Esophagus (tissue), 2 donors: ENCODE measurements at regions not wholly inside any gene's neighbourhood (a gene's known extent, or its start where the extent isn't known, plus 50 kb on each side); places are given as distances from the start of the nearest gene placed in this dataset.
"Not testable (repeated sequence)": the region's sequence is repeated elsewhere in the genome, so short reads cannot be mapped to it uniquely, and the experiment has no call there.

ENCODE experiments used
- H3K27ac ChIP-seq, 2 donors: one replicate each; pipeline ENCODE4 v1.5.1; 2013; ENCODE audit warnings: low read depth in 2 of 2, mild to moderate bottlenecking in 2 of 2, inconsistent platforms in 1 of 2, low read length in 1 of 2, moderate library complexity in 1 of 2
- H3K27me3 ChIP-seq, 2 donors: one replicate each; pipeline ENCODE4 v1.6.1; 2013; ENCODE audit warnings: low read length in 2 of 2, control low read depth in 1 of 2, mild to moderate bottlenecking in 1 of 2; ENCODE audit not compliant: insufficient read depth in 2 of 2, control insufficient read depth in 1 of 2
- H3K36me3 ChIP-seq, 2 donors: one replicate each; pipeline ENCODE4 v1.6.1; 2013; ENCODE audit warnings: low read length in 1 of 2; ENCODE audit not compliant: control insufficient read depth in 2 of 2, insufficient read depth in 2 of 2
- H3K4me1 ChIP-seq, 2 donors: one replicate each; pipeline ENCODE4 v1.6.1; 2013; ENCODE audit warnings: low read length in 1 of 2; ENCODE audit not compliant: control insufficient read depth in 2 of 2, insufficient read depth in 2 of 2
- H3K4me3 ChIP-seq, 2 donors: one replicate each; pipeline ENCODE4 v1.5.1; 2013; ENCODE audit warnings: low read length in 2 of 2, mild to moderate bottlenecking in 2 of 2, low read depth in 1 of 2, moderate library complexity in 1 of 2
- H3K9me3 ChIP-seq, 2 donors: one replicate each; pipeline ENCODE4 v1.6.1; 2013; ENCODE audit warnings: mild to moderate bottlenecking in 2 of 2, low read depth in 1 of 2, low read length in 1 of 2, moderate library complexity in 1 of 2; ENCODE audit not compliant: control insufficient read depth in 2 of 2, insufficient read depth in 1 of 2
- WGBS, 2 donors: extraction: QIAGEN DNeasy Blood & Tissue Kit; methylation state at CpG; one replicate each; pipeline ENCODE4 v1.1.7; 2013; 5-methylcytosine and 5-hydroxymethylcytosine counted together
- donor health status: healthy with polysubstance abuse.
- donor health status: Bipolar disorder and iron deficiency.

GRCh38 chr16:79988089-79988488 is 387.6 kb upstream of the MAF start:
- no peaks in the 10 kb centered on the region for H3K27me3 ChIP-seq
- peaks cover 0 to 2% of the 10 kb centered on the region in 2 donors for H3K9me3 ChIP-seq
- H3K36me3 ChIP-seq, result no peaks in the 10 kb centered on the region
- H3K4me1 ChIP-seq, result peaks cover 0 to 3% of the 10 kb centered on the region in 2 donors
- no peak overlapping the region for H3K4me3 ChIP-seq
- 89 to 92% methylated on average over 3 of the region's 3 CpGs for WGBS, 2 donors
- no peak overlapping the region for H3K27ac ChIP-seq

GRCh38 chr16:79986352-79986751 is 385.8 kb upstream of the MAF start:
- Histone ChIP-seq H3K4me1 (no peaks in the 10 kb centered on the region), H3K36me3 (no peaks in the 10 kb centered on the region), H3K27me3 (no peaks in the 10 kb centered on the region), H3K9me3 (no peaks in the 10 kb centered on the region), H3K4me3 (no peak overlapping the region), H3K27ac (no peak overlapping the region)
- WGBS, 2 donors, result 80 to 93% methylated on average over 4 of the region's 4 CpGs

GRCh38 chr16:79985606-79986005 is 385.1 kb upstream of the MAF start:
- 71 to 80% methylated on average over 3 of the region's 3 CpGs for WGBS, 2 donors
- H3K4me1 ChIP-seq, result peaks cover 0 to 2% of the 10 kb centered on the region in 2 donors
- H3K27me3 ChIP-seq, result no peaks in the 10 kb centered on the region
- no peaks in the 10 kb centered on the region for H3K9me3 ChIP-seq
- H3K4me3 ChIP-seq, result no peak overlapping the region
- H3K27ac ChIP-seq, result no peak overlapping the region
- H3K36me3 ChIP-seq, result no peaks in the 10 kb centered on the region

- H3K9me3 ChIP-seq, result not testable (repeated sequence)
Observed at GRCh38 chr16:79984149-79984548, 383.6 kb upstream of the MAF start.

GRCh38 chr16:79982862-79983261 is 382.3 kb upstream of the MAF start:
- Histone ChIP-seq H3K36me3 (no peaks in the 10 kb centered on the region), H3K4me1 (peaks cover 0 to 2% of the 10 kb centered on the region in 2 donors), H3K4me3 (no peak overlapping the region), H3K9me3 (no peaks in the 10 kb centered on the region), H3K27ac (no peak overlapping the region), H3K27me3 (no peaks in the 10 kb centered on the region)
- WGBS, 2 donors, result 70 to 84% methylated on average over 2 of the region's 2 CpGs

More at GRCh38 chr16:79984149-79984548, 383.6 kb upstream of the MAF start:
- H3K36me3 ChIP-seq, H3K27me3 ChIP-seq, H3K4me1 ChIP-seq, H3K4me3 ChIP-seq, H3K27ac ChIP-seq: not testable (repeated sequence)
- WGBS, 2 donors, result 95 to 96% methylated on average over 6 of the region's 6 CpGs

GRCh38 chr16:79982361-79982760 is 381.8 kb upstream of the MAF start:
- H3K27ac ChIP-seq, result no peak overlapping the region

GRCh38 chr16:79981814-79982213 is 381.3 kb upstream of the MAF start:
- no peak overlapping the region for H3K4me3 ChIP-seq
- no peaks in the 10 kb centered on the region for H3K27me3 ChIP-seq
- 90 to 93% methylated on average over 4 of the region's 4 CpGs for WGBS, 2 donors

More at GRCh38 chr16:79982361-79982760, 381.8 kb upstream of the MAF start:
- no peaks in the 10 kb centered on the region for H3K27me3 ChIP-seq
- WGBS, 2 donors, result 84 to 91% methylated on average over 4 of the region's 4 CpGs
- H3K36me3 ChIP-seq, result no peaks in the 10 kb centered on the region
- H3K9me3 ChIP-seq, result no peaks in the 10 kb centered on the region
- H3K4me1 ChIP-seq, result peaks cover 0 to 2% of the 10 kb centered on the region in 2 donors
- H3K4me3 ChIP-seq, result no peak overlapping the region

GRCh38 chr16:79980650-79981521 is 380.3 kb upstream of the MAF start:
- H3K27ac ChIP-seq, result no peak overlapping the region
- peaks cover 0 to 2% of the 10 kb centered on the region in 2 donors for H3K4me1 ChIP-seq
- no peaks in the 10 kb centered on the region for H3K36me3 ChIP-seq
- H3K4me3 ChIP-seq, result no peak overlapping the region
- H3K9me3 ChIP-seq, result no peaks in the 10 kb centered on the region
- no peaks in the 10 kb centered on the region for H3K27me3 ChIP-seq
- 81 to 84% methylated on average over 11 of the region's 11 CpGs for WGBS, 2 donors

More at GRCh38 chr16:79981814-79982213, 381.3 kb upstream of the MAF start:
- no peaks in the 10 kb centered on the region for H3K9me3 ChIP-seq
- peaks cover 0 to 2% of the 10 kb centered on the region in 2 donors for H3K4me1 ChIP-seq
- no peaks in the 10 kb centered on the region for H3K36me3 ChIP-seq
- no peak overlapping the region for H3K27ac ChIP-seq

GRCh38 chr16:79977940-79978836 is 377.7 kb upstream of the MAF start:
- Histone ChIP-seq H3K4me3 (no peak overlapping the region), H3K36me3 (no peaks in the 10 kb centered on the region), H3K27me3 (no peaks in the 10 kb centered on the region), H3K9me3 (no peaks in the 10 kb centered on the region), H3K4me1 (peaks cover 0 to 2% of the 10 kb centered on the region in 2 donors), H3K27ac (no peak overlapping the region)
- WGBS, 2 donors, result 89 to 90% methylated on average over 9 of the region's 9 CpGs
